ENCODE measurements at regions not wholly inside any gene's neighbourhood (a gene's known extent, or its start where the extent isn't known, plus 50 kb on each side); places are given as distances from the start of the nearest gene placed in this dataset.
"Not testable (repeated sequence)": the region's sequence is repeated elsewhere in the genome, so short reads cannot be mapped to it uniquely, and the experiment has no call there.

- TF ChIP-seq CTCF (conservative IDR thresholded peaks at IDR 0.05 in 1 of 2, IDR thresholded peaks at IDR 0.05 in 1 of 2; ENCODE audit: extremely low read depth in 1 of 2, insufficient read depth in 1 of 2, low read depth in 1 of 2, low read length in 2 of 2); EZH2 (IDR thresholded peaks at IDR 0.05; ENCODE audit: borderline replicate concordance, low read length): not testable (repeated sequence)
Measured at GRCh38 chrX:129084291-129084690, 439.0 kb downstream of the SMARCA1 start.
